HG03378 (cell line): ENCODE measurements at regions not wholly inside any gene's neighbourhood (a gene's known extent, or its start where the extent isn't known, plus 50 kb on each side); places are given as distances from the start of the nearest gene placed in this dataset.
"Not testable (repeated sequence)": the region's sequence is repeated elsewhere in the genome, so short reads cannot be mapped to it uniquely, and the experiment has no call there.

ENCODE experiments used
- ATAC-seq: cut with Tn5 transposase; IDR thresholded peaks from one replicate; pipeline ENCODE4 v1.9.1; 2021; ENCODE audit warnings: mild to moderate bottlenecking, moderate library complexity; ENCODE audit not compliant: unreplicated experiment

DNA sequence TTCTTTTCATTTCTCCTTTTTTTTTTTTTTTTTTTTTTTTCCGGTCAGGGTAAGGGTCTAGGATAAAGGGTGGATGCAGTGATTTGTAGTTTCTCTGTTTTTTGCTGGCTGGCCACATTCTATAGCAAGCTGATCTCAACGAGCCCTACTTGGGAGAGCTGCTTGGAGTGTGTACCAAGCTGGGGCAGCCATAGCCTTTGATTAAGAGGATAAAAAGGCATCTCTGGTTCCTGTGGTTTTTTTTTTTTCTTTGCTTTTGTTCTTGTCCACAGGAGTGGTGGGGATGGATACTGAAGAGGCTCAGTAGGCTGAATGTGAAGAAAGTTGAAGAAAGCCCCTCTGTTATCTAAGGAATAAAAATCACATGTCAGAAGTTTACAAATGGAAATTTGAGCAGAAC lies 955.3 kb upstream of the WWC1 start:
- ATAC-seq: no peak

DNA sequence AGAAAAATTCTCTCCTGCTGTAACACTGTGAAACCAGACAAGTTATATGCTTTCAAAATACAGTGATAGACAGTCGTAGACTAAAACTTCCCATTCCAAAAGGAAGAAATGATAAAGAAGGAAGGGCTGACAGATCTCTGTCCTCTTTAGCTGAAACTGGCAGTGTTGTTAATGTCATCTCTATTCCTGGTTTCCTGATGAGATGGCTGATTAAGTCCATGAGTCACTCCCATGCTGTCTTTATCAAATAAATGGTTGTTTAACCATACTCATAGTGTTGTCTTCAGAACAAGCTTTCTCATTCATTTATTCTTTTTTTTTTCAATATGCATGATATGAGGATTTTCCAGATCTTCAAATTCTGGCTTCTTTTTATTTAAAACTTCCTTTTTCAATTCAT lies 952.2 kb upstream of the WWC1 start:
- no peak for ATAC-seq

DNA sequence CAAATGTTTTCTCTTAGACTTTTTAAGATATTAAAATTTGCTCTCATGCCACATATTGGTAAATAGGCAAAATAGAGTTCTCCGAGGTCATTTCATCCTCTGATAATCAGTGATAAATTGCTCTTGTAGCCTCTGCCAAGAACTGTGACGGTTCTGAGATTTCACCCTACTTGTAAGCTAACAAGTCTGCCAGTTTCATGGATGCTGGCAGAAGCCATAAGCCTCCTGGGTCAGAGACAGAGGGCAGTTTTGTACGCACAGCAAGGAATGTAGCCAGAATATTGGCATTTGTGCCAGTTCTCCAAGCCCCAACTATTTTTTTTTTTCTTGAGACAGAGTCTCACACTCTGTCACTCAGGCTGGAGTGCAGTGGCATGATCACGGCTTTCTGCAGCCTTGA lies 945.0 kb upstream of the WWC1 start:
- no peak for ATAC-seq

DNA sequence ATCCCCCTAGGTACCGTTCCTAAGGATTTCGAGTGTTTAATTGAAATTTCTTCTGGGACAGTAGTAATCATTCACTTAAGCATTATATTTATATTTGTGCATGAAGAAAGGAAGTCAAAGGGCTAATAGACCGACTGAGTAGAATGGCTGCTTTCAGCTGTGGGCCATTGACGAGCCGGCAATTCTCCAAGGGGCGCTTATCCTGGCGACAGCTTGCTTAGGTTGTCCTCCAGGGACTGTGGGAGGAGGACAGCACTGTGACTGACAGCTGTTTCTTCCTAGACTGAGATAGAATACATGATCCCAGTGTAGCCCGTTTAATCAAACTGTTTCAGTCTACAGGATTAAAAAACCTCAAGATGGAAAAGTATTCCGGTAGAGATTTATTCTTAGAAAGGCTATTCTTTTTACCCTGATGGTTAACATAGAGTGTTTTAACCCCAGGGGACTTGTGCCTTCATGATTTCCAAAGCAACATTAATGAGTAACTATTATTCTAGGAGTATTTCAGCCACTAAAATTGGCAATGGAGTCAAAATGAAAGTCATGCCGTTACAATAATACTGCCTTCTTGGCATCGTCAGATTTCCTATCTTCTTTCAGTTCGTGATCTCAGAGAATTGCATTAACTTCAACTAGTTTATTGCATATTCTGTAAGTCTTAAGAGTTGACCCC lies 943.1 kb upstream of the WWC1 start:
- ATAC-seq: no peak

DNA sequence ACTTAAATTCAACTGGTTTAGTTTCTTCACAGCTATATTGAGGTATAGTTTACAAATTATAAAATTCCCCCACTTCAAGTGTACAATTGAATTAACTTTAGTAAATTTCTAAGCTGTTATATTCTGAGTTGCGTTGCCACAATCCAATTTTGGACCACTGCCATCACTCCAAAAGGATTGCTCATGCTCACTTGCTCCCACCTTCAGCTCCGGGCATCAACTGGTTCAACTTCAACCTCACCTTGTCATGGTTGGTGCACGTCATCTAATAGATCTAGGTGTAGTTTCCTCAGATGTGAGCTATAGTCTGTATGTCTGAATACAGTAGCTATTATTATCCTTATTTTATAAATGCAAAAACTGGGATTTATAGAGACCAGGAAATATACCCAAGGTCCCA lies 942.5 kb upstream of the WWC1 start:
- ATAC-seq: no peak

DNA sequence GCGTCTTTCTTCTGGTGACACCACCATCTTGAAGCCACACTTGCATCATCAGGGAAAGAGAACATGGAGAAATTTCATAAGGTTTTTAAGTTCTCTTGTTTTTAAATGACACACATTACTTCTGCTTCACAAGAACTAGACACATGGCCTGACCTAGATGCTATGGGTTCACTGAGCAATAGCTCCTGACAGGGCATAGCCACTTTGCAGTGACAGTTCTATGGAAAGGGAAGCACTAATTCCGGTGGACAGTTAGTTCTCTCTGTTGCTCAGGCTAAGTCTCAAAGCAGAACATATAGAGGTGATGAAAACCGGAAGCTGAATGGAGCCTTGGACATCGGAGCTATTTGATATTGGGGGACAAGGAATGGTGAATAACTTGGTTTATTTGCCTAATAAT lies 940.1 kb upstream of the WWC1 start:
- no peak for ATAC-seq

DNA sequence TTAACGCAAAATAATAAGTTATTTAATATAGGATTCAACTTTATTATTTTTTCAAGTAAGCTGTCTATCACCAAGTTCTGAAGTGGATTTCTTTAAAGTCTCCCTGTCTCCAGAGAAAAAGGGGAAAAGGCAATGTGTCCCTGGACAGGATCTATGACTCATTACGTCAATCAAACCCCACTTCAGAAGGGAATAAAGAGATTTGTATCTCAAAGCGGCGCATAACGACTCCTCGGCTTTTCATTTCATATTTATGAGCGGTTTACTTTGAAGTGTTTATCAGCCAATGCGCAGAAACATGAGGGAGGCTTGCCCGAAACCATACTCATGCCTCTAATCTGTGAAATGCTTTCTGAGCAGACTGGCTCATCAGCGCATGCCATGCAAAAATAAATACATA lies 938.6 kb upstream of the WWC1 start:
- no peak for ATAC-seq

DNA sequence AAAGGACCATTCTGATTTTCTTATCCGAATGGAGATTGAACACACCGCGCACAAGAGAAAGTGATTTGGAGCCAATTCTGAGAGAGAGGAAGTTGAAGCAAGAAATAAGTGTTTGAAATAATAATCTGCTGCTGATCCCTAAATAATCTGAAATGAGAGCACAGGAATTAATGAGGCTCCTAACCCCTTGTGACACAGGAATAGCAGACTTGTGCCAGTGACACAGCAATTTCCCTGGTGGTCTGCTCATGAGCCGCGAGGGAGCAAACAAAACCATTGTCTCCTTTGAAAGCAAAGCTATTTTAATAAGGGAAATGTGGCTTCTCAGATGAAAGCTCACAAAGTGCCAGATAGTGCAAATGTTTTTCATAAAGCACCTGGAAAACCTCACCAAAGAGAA lies 936.1 kb upstream of the WWC1 start:
- ATAC-seq: no peak

DNA sequence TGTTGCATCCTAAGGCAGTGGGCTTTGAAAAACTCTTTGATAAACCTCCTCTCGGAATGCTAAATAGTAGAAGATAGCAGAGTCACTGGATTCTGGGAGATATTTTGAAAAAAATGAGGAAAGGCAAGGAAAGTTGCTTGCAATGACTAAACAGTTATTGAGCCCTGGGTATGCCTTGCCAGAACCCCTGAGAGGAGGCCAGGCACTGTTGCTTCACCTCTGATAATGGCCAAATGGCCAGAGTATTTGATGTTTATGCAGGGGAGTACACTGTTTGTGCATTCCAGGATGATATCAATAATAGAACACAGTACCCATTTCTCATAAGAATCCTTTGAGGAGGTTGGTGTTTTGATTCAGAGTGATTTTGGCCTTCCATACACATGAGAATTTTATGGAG lies 935.1 kb upstream of the WWC1 start:
- ATAC-seq: no peak

DNA sequence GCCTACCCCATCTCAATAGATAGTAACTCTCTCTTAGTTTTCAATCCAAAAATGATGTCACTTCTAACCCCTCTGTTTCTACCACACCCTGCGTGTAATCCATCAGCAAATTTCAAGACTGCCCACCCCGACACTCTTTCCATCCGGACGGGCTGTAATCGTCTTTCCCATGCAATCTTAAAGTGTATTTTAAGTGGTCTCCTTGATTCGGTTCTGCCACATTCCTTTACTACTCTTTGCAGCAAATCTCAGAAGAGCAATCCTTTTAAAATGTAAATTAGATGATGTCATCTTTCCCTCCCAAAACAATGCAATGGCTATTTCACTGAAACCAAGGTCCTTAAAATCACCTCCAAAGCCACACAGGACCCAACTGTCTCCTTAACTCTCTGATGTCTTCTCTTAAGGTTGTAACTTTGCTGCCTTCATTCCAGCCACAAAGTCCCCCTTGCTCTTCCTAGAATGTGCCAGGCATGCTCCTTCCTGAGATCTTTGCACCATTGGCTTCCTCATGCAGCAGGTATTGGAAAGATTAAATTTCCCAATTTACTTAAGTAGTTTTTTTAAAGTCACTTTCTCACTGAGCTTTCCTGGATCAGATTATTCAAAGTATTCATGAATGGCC lies 932.5 kb upstream of the WWC1 start:
- no peak for ATAC-seq

DNA sequence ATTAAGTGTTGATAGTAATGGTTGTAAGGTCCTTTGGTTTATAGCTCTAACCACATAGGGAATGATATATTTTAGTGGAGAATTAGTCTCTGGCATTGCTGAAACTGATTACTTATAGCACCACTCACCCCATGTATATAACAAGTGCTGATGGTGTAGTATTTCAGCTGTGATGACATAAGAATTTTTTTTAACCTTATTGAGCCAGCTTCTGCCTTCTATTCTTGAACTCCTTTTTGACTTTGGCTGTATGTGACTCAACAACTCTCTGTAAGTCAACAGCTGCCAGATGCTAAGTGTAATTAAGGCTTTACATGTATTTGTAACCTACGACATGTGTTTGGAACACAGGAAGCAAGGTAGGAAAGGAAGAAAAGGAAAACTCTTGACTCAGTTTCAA lies 929.6 kb upstream of the WWC1 start:
- no peak for ATAC-seq

DNA sequence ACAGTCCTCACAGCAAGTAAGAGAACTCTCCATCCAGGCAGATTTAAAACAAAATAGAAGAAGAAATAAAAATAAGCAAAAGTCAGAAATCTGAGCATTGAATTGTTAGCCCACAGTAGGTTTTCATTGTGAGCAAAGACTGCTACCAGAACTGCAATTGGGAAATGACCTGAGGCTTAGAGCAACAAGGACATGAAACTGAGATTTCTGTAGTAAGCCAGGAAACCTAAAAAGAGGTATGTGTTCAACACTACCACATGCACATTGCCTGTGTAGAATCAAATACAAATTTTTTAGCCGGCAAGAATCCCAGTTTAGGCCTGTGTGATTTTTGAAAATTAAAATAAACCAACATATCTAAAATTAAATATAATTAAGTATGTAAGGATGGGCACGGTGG lies 928.4 kb upstream of the WWC1 start:
- no peak for ATAC-seq

DNA sequence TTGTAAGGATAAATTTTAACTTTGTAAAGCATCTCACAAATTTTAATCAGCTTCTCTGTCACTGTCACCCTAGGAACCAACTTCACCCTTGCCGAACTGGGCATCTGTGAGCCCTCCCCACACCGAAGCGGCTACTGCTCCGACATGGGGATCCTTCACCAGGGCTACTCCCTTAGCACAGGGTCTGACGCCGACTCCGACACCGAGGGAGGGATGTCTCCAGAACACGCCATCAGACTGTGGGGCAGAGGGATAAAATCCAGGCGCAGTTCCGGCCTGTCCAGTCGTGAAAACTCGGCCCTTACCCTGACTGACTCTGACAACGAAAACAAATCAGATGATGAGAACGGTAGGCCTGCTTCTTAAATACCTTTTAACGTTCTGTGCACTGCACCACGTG lies 916.3 kb upstream of the WWC1 start:
- ATAC-seq: no peak

DNA sequence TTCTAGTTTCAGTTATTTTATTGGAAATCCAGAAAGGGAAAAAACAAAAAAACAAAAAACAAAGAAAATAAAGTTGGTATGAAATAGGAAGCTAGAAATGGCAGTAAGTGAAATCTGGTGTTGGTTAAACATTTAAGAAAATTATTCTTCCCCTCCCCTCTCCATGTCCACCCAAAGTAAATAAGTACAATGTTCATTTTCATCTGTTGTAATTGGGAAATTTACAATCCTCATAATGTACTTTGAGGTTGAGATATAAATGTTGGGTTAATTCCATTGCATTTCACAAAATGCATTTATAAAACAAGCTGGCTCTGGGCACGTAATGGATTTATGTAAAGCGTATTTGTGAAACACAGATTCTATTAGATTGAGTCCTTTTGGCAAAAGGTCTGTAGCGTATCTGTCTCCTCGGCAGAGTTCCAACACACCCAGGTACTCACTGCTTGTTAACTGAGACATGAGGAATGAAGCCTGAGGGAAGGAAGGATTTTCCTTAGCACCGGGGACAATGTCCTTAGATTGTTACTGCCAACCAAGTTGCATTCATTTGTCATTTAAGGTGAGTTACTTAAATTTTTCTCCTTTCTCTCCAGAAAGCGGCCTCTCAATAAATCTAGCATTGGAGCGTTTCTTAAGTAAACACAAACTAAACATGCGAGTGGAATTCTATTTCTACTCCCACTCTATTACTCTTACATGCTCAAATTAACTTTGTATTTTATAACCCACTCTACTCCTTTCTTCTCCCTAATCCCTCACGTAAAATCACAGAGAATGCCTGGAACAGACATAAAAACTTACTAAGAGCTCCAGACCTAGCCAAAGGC lies 912.3 kb upstream of the WWC1 start:
- no peak for ATAC-seq

DNA sequence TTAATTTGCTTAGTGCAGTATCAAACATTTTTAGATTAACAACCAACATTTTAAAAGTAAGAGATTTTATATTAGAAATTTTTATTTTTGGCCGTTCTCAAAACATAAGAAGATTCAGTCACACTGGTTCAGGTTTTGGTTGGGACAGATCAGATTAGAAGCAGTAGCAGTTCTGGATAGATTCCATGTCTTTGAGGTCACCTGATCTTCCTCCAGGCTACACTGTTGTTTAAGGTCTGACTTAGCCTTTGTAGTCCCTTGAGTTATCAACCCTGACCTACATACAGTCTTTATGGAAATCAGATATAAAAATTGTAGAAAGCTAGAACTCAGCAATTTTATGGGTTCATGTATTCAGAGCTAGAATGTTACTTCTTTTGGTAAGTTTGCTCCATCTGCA lies 910.0 kb upstream of the WWC1 start:
- ATAC-seq: no peak

DNA sequence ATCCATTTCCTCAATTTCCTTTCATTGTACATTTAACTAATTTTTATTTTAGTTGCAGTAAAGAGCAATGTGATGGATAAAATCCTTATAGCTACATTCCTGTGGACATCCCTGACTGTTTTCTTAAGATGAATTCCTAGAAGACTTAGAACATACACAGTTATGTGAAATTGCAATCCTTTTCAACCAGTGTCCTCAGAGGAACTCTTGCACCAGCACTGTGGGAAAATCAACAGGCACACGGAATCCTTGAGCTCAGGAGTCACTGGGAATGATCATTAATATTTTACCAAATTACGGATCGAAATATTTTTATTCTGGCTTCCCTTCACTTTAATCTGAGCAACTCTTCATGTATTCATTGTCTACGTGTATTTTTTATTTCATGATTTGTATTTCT lies 901.9 kb upstream of the WWC1 start:
- no peak for ATAC-seq

DNA sequence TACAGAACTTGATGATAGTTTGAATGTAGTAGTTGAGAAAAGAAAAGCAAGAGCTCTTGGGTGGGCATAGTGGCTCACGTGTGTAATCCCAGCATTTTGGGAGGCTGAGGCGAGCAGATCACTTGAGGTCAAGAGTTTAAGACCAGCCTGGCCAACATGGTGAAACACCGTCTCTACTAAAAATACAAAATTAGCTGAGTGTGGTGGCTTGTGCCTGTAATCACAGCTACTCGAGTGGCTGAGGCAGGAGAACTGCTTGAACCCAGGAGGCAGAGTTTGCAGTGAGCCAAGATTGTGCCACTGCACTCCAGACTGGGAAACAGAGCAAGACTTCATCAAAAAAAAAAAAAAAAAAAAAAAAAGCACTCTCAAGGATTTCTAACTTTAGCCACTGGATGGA lies 900.2 kb upstream of the WWC1 start:
- ATAC-seq: not testable (repeated sequence)

DNA sequence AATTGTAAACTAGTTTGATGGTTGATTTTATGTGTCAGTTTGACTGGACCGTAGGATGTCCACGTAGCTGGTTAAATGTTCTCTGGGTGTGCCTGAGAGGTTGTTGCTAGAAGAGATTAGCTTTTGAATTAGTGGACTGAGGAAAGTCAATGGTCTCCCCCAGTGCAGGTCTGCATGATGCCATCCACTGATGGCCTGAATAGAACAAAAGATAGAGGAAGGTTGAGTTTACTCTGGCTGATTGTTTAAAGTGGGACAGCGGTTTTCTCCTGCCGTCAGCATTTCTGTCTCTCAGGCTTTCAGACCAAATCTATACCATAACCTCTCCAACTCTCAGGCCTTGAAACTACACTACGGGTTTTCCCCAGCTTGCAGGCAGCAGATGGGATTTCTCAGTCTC lies 899.2 kb upstream of the WWC1 start:
- no peak for ATAC-seq

DNA sequence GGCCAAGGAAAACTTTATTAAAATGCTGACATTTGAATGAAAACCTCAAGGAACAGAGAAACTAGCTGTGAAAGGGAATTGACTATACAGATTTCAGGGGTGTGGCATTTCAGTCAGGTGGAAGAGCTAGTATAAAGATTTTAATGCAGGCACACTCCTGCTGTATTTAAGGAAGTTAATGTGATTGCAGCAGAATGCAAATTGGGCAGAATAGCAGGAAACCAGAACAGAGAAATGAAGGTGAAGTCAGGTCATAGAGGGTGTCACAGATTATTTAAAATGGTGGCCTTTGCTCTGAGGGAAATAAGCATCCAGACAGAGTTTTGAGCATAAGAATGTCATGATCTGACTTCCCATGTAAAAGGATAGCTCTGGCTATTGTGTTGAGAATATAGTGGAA lies 898.1 kb upstream of the WWC1 start:
- no peak for ATAC-seq

DNA sequence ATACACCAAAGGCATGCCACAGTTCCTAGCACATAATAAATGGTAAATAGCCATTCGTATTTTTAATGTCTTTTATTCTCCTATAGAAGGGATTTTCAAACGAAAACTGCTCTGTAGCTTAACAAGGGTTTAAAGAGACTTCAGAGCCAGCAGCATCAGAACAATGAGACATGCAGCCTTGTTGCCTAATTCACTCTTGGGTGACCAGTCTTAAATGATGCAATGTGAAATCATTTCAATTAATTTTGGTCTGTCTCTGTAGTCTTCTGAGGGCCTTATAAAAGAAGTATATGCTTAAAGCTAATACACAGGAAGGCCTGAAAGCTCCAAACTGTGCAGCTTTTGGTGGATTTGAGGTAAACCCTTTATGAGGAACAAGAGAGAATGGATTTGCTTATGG lies 888.8 kb upstream of the WWC1 start:
- no peak for ATAC-seq

DNA sequence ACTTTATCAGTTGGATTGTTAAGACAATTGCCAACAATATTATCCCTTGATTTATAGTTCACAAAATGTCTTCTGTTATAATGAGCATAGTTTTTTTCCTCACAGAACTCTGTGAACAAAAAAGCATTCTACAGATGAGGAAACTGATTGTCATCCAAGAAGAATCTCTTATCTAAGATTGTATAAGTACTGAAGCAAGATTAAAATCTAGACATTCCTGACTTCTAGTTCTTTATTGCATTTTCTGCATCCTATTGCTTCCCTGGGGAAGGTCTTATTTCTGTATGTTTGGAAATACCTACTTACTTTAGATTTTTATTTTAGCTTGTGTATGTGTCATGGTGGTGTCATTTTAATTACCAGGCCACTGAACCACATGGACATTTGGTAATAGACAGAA lies 884.9 kb upstream of the WWC1 start:
- no peak for ATAC-seq

DNA sequence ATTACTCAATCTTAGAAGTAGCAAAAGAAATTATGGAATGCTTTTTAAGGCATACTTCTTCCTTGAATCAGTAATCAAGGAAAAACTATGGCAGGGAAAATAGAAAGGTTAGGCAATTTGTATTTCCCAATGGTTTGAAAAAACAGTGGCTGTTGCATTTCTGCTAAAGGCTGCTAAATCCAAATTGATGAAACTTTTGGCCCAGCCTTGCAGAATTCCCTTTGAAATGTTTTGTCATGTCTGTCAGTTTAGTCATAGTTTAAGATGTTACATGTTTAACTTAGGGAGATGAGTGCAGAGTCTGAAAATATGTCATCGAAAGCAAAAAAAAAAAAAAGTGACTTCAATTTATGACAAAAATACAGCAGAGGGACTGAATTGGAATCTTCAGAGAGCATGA lies 878.9 kb upstream of the WWC1 start:
- no peak for ATAC-seq
